Caco-2 (cell line): ENCODE measurements at regions not wholly inside any gene's neighbourhood (a gene's known extent, or its start where the extent isn't known, plus 50 kb on each side); places are given as distances from the start of the nearest gene placed in this dataset.

Experiments used
- BruUV-seq: library from RNA; stranded (reverse); fragments of 400-500 nt; replicated peaks from 2 replicates; lab custom pipeline; 2021; lab: Mats Ljungman, UMichigan
- CTCF ChIA-PET: fragments of 300-600 bp; sonication (Branson Sonifier 250); formaldehyde crosslinking; loops from one replicate; lab custom pipeline; 2022; ENCODE audit warnings: antibody characterized with exemption; lab: Charles Lee
- POLR2A ChIA-PET: fragments of 300-600 bp; sonication (Branson Sonifier 250); formaldehyde crosslinking; loops from one replicate; lab custom pipeline; 2022; ENCODE audit warnings: antibody characterized with exemption; lab: Charles Lee
- DNase-seq, 2 experiments: peaks; one replicate each; pipeline versions ENCODE4 v3.0.0 to v3.0.0-alpha.2; 2020 to 2022
- H3K27me3 ChIP-seq: replicated peaks from 2 replicates; pipeline ENCODE4 v1.6.0; 2011; ENCODE audit warnings: low read length; ENCODE audit not compliant: control insufficient read depth, insufficient read depth
- H3K36me3 ChIP-seq: 2 replicates; pipeline ENCODE4 v1.5.1; 2011; ENCODE audit warnings: low read length; ENCODE audit not compliant: control insufficient read depth, insufficient read depth
- H3K4me1 ChIP-seq: fragments of 250-450 bp; sonication (Bioruptor Pico); 2 replicates; pipeline ENCODE4 v1.5.1; 2020; ENCODE audit warnings: mild to moderate bottlenecking
- H3K4me3 ChIP-seq: 2 replicates; pipeline ENCODE4 v1.5.1; 2011; ENCODE audit warnings: low read depth, mild to moderate bottlenecking, control low read depth, low read length
- H3K9me3 ChIP-seq: fragments of 250-450 bp; sonication (Bioruptor Pico); 2 replicates; pipeline ENCODE4 v1.5.1; 2020; ENCODE audit warnings: mild to moderate bottlenecking, moderate library complexity
- H3K27ac Mint-ChIP-seq: one replicate; pipeline ENCODE4 v1.8.0; 2022; ENCODE audit warnings: mixed read lengths; ENCODE audit not compliant: unreplicated experiment
- H3K27me3 Mint-ChIP-seq: one replicate; pipeline ENCODE4 v1.8.0; 2022; ENCODE audit warnings: mixed read lengths; ENCODE audit not compliant: insufficient read depth, unreplicated experiment
- H3K36me3 Mint-ChIP-seq: one replicate; pipeline ENCODE4 v1.8.0; 2022; ENCODE audit warnings: mild to moderate bottlenecking, mixed read lengths; ENCODE audit not compliant: insufficient read depth, unreplicated experiment
- H3K4me1 Mint-ChIP-seq: one replicate; pipeline ENCODE4 v1.8.0; 2022; ENCODE audit warnings: low read depth, mixed read lengths; ENCODE audit not compliant: unreplicated experiment
- H3K4me3 Mint-ChIP-seq: one replicate; pipeline ENCODE4 v1.8.0; 2022; ENCODE audit warnings: mild to moderate bottlenecking, moderate library complexity, mixed read lengths; ENCODE audit not compliant: unreplicated experiment
- H3K9me3 Mint-ChIP-seq: one replicate; pipeline ENCODE4 v1.8.0; 2022; ENCODE audit warnings: mixed read lengths; ENCODE audit not compliant: unreplicated experiment
- CTCF ChIP-seq, 2 experiments: fragments of 200-600 bp in 1 of 2; IDR thresholded peaks; 1 replicate in 1 of 2; 2 replicates in 1 of 2; pipeline versions ENCODE4 v1.5.1 to v1.8.0; 2011 to 2022; ENCODE audit warnings: antibody characterized with exemption in 1 of 2, control low read depth in 1 of 2, inconsistent platforms in 1 of 2, low read depth in 1 of 2, low read length in 1 of 2, mild to moderate bottlenecking in 1 of 2, moderate library complexity in 1 of 2; ENCODE audit not compliant: insufficient read depth in 1 of 2, severe bottlenecking in 1 of 2, unreplicated experiment in 1 of 2
- intact Hi-C: fragments of 100-400 bp; cut with micrococcal nuclease; formaldehyde crosslinking; loops from one replicate; pipeline ENCODE4 v1.10.0; 2022; ENCODE audit not compliant: unreplicated experiment

- Histone ChIP-seq H3K4me3 (no peak overlapping the region), H3K27me3 (no peaks in the 10 kb centered on the region), H3K36me3 (no peaks in the 10 kb centered on the region), H3K9me3 (no peaks in the 10 kb centered on the region; the same call in 1 of the 2 replicates), H3K4me1 (no peaks in the 10 kb centered on the region)
- H3K4me1 Mint-ChIP-seq: no peaks in the 10 kb centered on the region
- no peak for DNase-seq
- H3K27me3 Mint-ChIP-seq: peaks cover 12% of the 10 kb centered on the region
- POLR2A ChIA-PET: no interaction called here
- no peak for TF ChIP-seq CTCF (IDR thresholded peaks at IDR 0.05; ENCODE audit: insufficient read depth in 1 of 2, low read depth in 1 of 2, low read length in 1 of 2, severe bottlenecking in 1 of 2, unreplicated experiment in 1 of 2)
- H3K9me3 Mint-ChIP-seq: no peaks in the 10 kb centered on the region
- no peak overlapping the region for H3K4me3 Mint-ChIP-seq
- CTCF ChIA-PET: no interaction called here
- BruUV-seq: no TSS peak
- H3K27ac Mint-ChIP-seq: no peak overlapping the region
- intact Hi-C loops: no loop called here
- no peaks in the 10 kb centered on the region for H3K36me3 Mint-ChIP-seq
These were observed 182.6 kb downstream of the TRPC6 start for GRCh38 chr11:101401245-101401644.

- CTCF ChIA-PET: no interaction called here
- no peaks in the 10 kb centered on the region for H3K36me3 Mint-ChIP-seq
- H3K27ac Mint-ChIP-seq: no peak overlapping the region
- Histone ChIP-seq H3K4me1 (no peaks in the 10 kb centered on the region), H3K36me3 (no peaks in the 10 kb centered on the region), H3K9me3 (no peaks in the 10 kb centered on the region; the same call in 1 of the 2 replicates), H3K4me3 (no peak overlapping the region), H3K27me3 (no peaks in the 10 kb centered on the region)
- no TSS peak for BruUV-seq
- H3K4me1 Mint-ChIP-seq: no peaks in the 10 kb centered on the region
- H3K9me3 Mint-ChIP-seq: no peaks in the 10 kb centered on the region
- no peak for DNase-seq
- no peak overlapping the region for H3K4me3 Mint-ChIP-seq
- H3K27me3 Mint-ChIP-seq: peaks cover 12% of the 10 kb centered on the region
- TF ChIP-seq CTCF (IDR thresholded peaks at IDR 0.05; ENCODE audit: insufficient read depth in 1 of 2, low read depth in 1 of 2, low read length in 1 of 2, severe bottlenecking in 1 of 2, unreplicated experiment in 1 of 2): no peak
- POLR2A ChIA-PET: no interaction called here
- intact Hi-C loops: no loop called here
These were observed 185.8 kb downstream of the TRPC6 start for GRCh38 chr11:101397979-101398378.

DNA sequence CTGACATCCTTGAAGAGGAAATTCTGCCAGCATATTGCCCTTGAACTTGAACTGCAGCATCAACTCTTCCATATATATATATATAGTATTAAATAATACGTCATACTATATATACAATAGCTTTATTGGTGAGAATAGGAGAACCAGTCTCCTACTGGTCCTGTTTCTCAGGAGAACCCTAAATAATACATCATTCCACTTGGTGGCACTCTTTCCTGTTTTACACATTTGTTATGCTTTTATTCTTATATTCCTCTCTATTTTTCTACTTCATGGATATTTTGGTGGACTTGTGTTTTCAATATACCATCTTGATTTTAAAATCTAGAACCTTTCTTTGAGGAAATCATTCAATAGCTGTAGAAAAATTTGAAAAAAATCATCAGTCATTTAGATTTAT, 193.3 kb downstream of the TRPC6 start:
- POLR2A ChIA-PET: no interaction called here
- Mint-ChIP-seq H3K27me3 (no peaks in the 10 kb centered on the region), H3K4me3 (no peak overlapping the region), H3K27ac (no peak overlapping the region), H3K36me3 (no peaks in the 10 kb centered on the region), H3K4me1 (no peaks in the 10 kb centered on the region), H3K9me3 (no peaks in the 10 kb centered on the region)
- H3K36me3 ChIP-seq: no peaks in the 10 kb centered on the region
- H3K27me3 ChIP-seq: no peaks in the 10 kb centered on the region
- H3K9me3 ChIP-seq: 0 out of 2 replicates have a peak, but pooled peaks cover 4% of the 10 kb centered on the region
- intact Hi-C loops: loop anchor here (1.0 kb wide), 2 partner anchors 46 to 410 kb away; no protein-coding TSS in a partner anchor
- TF ChIP-seq CTCF (IDR thresholded peaks at IDR 0.05; ENCODE audit: insufficient read depth in 1 of 2, low read depth in 1 of 2, low read length in 1 of 2, severe bottlenecking in 1 of 2, unreplicated experiment in 1 of 2): peak; percentile 36 to 37
- H3K4me1 ChIP-seq: no peaks in the 10 kb centered on the region
- BruUV-seq: no TSS peak
- CTCF ChIA-PET: interaction anchor here (0.6 to 1.0 kb wide), 2 partner anchors 43 to 47 kb away, joined by 3 read pairs; no protein-coding TSS in a partner anchor
- no peak overlapping the region for H3K4me3 ChIP-seq
- no peak for DNase-seq
